ENCODE measurements at regions not wholly inside any gene's neighbourhood (a gene's known extent, or its start where the extent isn't known, plus 50 kb on each side); places are given as distances from the start of the nearest gene placed in this dataset.

- no peak overlapping the region for H2AFZ ChIP-seq (ENCODE audit: low read length)
- in situ Hi-C loops (cut with HindIII; ENCODE audit: extremely low pct_ligation_motif_present, low pct_unique_long_range_greater_than_20kb): no loop called here
- POLR2A ChIA-PET: no interaction called here
- no peaks in the 10 kb centered on the region for H4K20me1 ChIP-seq (ENCODE audit: insufficient read depth, low read length)
- BruUV-seq (replicated peaks): no TSS peak
- H3K9me3 ChIP-seq (ENCODE audit: low read length): no peaks in the 10 kb centered on the region; the same call in 1 of the 2 replicates
- H3K36me3 ChIP-seq (replicated peaks in 1 of 2; ENCODE audit: control insufficient read depth in 1 of 2, insufficient read depth in 2 of 2, low read length in 2 of 2): no peaks in the 10 kb centered on the region
- H3K4me3 ChIP-seq (replicated peaks in 1 of 3; ENCODE audit: insufficient read depth in 1 of 3, low read depth in 2 of 3, low read length in 3 of 3): no peak overlapping the region
- WGBS (ENCODE audit: low lambda C conversion rate): 55% methylated on average over 4 of the region's 4 CpGs
- no peak overlapping the region for H3K9ac ChIP-seq (ENCODE audit: insufficient read depth, low read depth, low read length)
- no peak for TF ChIP-seq AGO2 (optimal IDR thresholded peaks at IDR 0.05; ENCODE audit: low read depth, low read length)
- TF ChIP-seq ZNF383 (CRISPR knock-in tag; IDR thresholded peaks at IDR 0.05; ENCODE audit: borderline replicate concordance): no peak
- no peak for TF ChIP-seq HMG20B (CRISPR knock-in tag; conservative IDR thresholded peaks at IDR 0.05)
- no peak for TF ChIP-seq ZBTB20 (CRISPR knock-in tag; IDR thresholded peaks at IDR 0.05; ENCODE audit: borderline replicate concordance, low read depth)
- TF ChIP-seq LBX2 (CRISPR knock-in tag; IDR thresholded peaks at IDR 0.05; ENCODE audit: borderline replicate concordance): no peak
- TF ChIP-seq RERE (CRISPR knock-in tag; IDR thresholded peaks at IDR 0.05; ENCODE audit: low read depth): no peak
- no peak for TF ChIP-seq SRY (CRISPR knock-in tag; IDR thresholded peaks at IDR 0.05)
- no peak for TF ChIP-seq ZBTB34 (CRISPR knock-in tag; IDR thresholded peaks at IDR 0.05)
- intact Hi-C loops (cut with micrococcal nuclease; ENCODE audit: unreplicated experiment): no loop called here
- no peak for ATAC-seq
- no peaks in the 10 kb centered on the region for H3K27me3 ChIP-seq (ENCODE audit: control insufficient read depth in 1 of 2, insufficient read depth in 2 of 2, low read length in 2 of 2)
- H3K4me1 ChIP-seq (ENCODE audit: insufficient read depth, low read length): no peaks in the 10 kb centered on the region
- FAIRE-seq: no peak
- no peaks in the 10 kb centered on the region for H3K79me2 ChIP-seq (ENCODE audit: insufficient read depth, low read length)
- no peak overlapping the region for H3K4me2 ChIP-seq (ENCODE audit: low read depth, low read length)
- H3K27ac ChIP-seq (ENCODE audit: extremely low read length, insufficient read depth, low read length): no peak overlapping the region
- DNase-seq (ENCODE audit: low spot score): no peak
- CTCF ChIA-PET (ENCODE audit: low intra/inter-chr PET ratio, low total read pairs): no interaction called here
Observed at GRCh38 chr18:11343096-11343495, 193.7 kb upstream of the PIEZO2 start.
